WTC11 (cell line): ENCODE measurements at regions not wholly inside any gene's neighbourhood (a gene's known extent, or its start where the extent isn't known, plus 50 kb on each side); places are given as distances from the start of the nearest gene placed in this dataset.

Experiments used
- ATAC-seq: fragments of 200-7000 bp; cut with Tn5 transposase; 2 replicates; pipeline ENCODE4 v1.10.0; 2021; ENCODE audit warnings: mild to moderate bottlenecking, moderate library complexity
- CTCF ChIA-PET: fragments of 300-600 bp; sonication (Branson Sonifier 250); formaldehyde crosslinking; loops from one replicate; lab custom pipeline; 2021; ENCODE audit warnings: antibody characterized with exemption; lab: Charles Lee
- POLR2A ChIA-PET: fragments of 350-600 bp; sonication (Branson Sonifier 250); formaldehyde crosslinking; loops from one replicate; lab custom pipeline; 2021; ENCODE audit warnings: antibody characterized with exemption; lab: Charles Lee
- DNase-seq: peaks from one replicate; pipeline ENCODE4 v3.0.0; 2021; ENCODE audit warnings: low spot score
- H3K27ac Mint-ChIP-seq: 2 replicates; pipeline ENCODE4 v1.8.0; 2021; ENCODE audit warnings: mixed read lengths
- H3K27me3 Mint-ChIP-seq: 2 replicates; pipeline ENCODE4 v1.8.0; 2021; ENCODE audit warnings: low read depth, mild to moderate bottlenecking, moderate library complexity, mixed read lengths
- H3K36me3 Mint-ChIP-seq: 2 replicates; pipeline ENCODE4 v1.8.0; 2021; ENCODE audit warnings: mixed read lengths
- H3K4me1 Mint-ChIP-seq: 2 replicates; pipeline ENCODE4 v1.8.0; 2022; ENCODE audit warnings: mixed read lengths
- H3K4me3 Mint-ChIP-seq: 2 replicates; pipeline ENCODE4 v1.8.0; 2021; ENCODE audit warnings: mild to moderate bottlenecking, moderate library complexity, mixed read lengths
- H3K9me3 Mint-ChIP-seq: 2 replicates; pipeline ENCODE4 v1.8.0; 2021; ENCODE audit warnings: mixed read lengths
- CREB1 ChIP-seq: sonication (generic); formaldehyde crosslinking; IDR thresholded peaks from 2 replicates; pipeline ENCODE4 v1.8.0; 2023; ENCODE audit warnings: mild to moderate bottlenecking, missing genetic modification reagents
- FOXJ3 ChIP-seq: sonication (generic); formaldehyde crosslinking; IDR thresholded peaks from 2 replicates; pipeline ENCODE4 v1.9.0; 2021; ENCODE audit warnings: missing genetic modification reagents, mild to moderate bottlenecking, borderline replicate concordance
- MYBL2 ChIP-seq: sonication (generic); formaldehyde crosslinking; IDR thresholded peaks from 2 replicates; pipeline ENCODE4 v1.8.1; 2023; ENCODE audit warnings: mild to moderate bottlenecking, moderate library complexity, missing genetic modification reagents
- SMAD4 ChIP-seq: sonication (generic); formaldehyde crosslinking; IDR thresholded peaks from 2 replicates; pipeline ENCODE4 v1.8.0; 2022; ENCODE audit warnings: mild to moderate bottlenecking, missing genetic modification reagents
- SP1 ChIP-seq: sonication (generic); formaldehyde crosslinking; conservative IDR thresholded peaks from 2 replicates; pipeline ENCODE4 v1.8.1; 2022; ENCODE audit warnings: missing genetic modification reagents
- TCF7 ChIP-seq: sonication (generic); formaldehyde crosslinking; IDR thresholded peaks from 2 replicates; pipeline ENCODE4 v1.8.0; 2022; ENCODE audit warnings: mild to moderate bottlenecking, low read depth, missing genetic modification reagents, moderate library complexity
- ZNF671 ChIP-seq: fragments of 250-450 bp; sonication (Bioruptor Pico); IDR thresholded peaks from 2 replicates; pipeline ENCODE4 v1.8.0; 2021; ENCODE audit warnings: mild to moderate bottlenecking
- TF ChIP-seq, protein P1 (sequence below): fragments of 250-450 bp; sonication (Bioruptor Pico); IDR thresholded peaks from 2 replicates; pipeline ENCODE4 v1.9.0; 2021; ENCODE audit warnings: mild to moderate bottlenecking, borderline replicate concordance
- TF ChIP-seq, protein P2 (sequence below): sonication (generic); formaldehyde crosslinking; conservative IDR thresholded peaks from 2 replicates; pipeline ENCODE4 v1.8.1; 2023; ENCODE audit warnings: mild to moderate bottlenecking, low read depth, missing genetic modification reagents, moderate library complexity
- TF ChIP-seq, protein P3 (sequence below): fragments of 250-450 bp; sonication (Bioruptor Pico); IDR thresholded peaks from 2 replicates; pipeline ENCODE4 v1.8.0; 2021; ENCODE audit warnings: mild to moderate bottlenecking
- TF ChIP-seq, protein P4 (sequence below): sonication (generic); formaldehyde crosslinking; IDR thresholded peaks from 2 replicates; pipeline ENCODE4 v1.8.0; 2022; ENCODE audit warnings: missing genetic modification reagents
- TF ChIP-seq, protein P5 (sequence below): fragments of 250-450 bp; sonication (Bioruptor Pico); IDR thresholded peaks from 2 replicates; pipeline ENCODE4 v1.9.0; 2021; ENCODE audit warnings: moderate library complexity, mild to moderate bottlenecking, inconsistent platforms, borderline replicate concordance

DNA sequence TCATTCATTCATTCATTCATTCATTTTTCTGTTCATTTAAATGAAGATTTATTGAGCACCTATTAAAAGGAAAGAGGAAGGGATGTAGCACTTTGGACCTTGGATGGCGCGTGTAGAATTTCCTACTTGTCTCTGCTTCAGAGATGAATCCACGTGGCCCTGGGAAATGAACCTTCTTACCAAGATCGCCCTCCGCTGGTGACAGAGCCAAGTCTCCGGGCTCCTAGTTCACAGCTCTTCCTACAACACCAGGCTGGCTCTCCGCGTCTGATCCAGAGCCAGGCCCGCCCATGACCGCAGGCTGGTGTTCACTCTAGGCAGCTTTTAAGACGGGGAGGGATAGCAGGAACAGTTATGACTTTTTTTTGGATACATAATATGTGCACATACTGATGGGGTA, 70.9 kb upstream of the PIWIL1 start (continued):
- TF ChIP-seq, protein P1, sequence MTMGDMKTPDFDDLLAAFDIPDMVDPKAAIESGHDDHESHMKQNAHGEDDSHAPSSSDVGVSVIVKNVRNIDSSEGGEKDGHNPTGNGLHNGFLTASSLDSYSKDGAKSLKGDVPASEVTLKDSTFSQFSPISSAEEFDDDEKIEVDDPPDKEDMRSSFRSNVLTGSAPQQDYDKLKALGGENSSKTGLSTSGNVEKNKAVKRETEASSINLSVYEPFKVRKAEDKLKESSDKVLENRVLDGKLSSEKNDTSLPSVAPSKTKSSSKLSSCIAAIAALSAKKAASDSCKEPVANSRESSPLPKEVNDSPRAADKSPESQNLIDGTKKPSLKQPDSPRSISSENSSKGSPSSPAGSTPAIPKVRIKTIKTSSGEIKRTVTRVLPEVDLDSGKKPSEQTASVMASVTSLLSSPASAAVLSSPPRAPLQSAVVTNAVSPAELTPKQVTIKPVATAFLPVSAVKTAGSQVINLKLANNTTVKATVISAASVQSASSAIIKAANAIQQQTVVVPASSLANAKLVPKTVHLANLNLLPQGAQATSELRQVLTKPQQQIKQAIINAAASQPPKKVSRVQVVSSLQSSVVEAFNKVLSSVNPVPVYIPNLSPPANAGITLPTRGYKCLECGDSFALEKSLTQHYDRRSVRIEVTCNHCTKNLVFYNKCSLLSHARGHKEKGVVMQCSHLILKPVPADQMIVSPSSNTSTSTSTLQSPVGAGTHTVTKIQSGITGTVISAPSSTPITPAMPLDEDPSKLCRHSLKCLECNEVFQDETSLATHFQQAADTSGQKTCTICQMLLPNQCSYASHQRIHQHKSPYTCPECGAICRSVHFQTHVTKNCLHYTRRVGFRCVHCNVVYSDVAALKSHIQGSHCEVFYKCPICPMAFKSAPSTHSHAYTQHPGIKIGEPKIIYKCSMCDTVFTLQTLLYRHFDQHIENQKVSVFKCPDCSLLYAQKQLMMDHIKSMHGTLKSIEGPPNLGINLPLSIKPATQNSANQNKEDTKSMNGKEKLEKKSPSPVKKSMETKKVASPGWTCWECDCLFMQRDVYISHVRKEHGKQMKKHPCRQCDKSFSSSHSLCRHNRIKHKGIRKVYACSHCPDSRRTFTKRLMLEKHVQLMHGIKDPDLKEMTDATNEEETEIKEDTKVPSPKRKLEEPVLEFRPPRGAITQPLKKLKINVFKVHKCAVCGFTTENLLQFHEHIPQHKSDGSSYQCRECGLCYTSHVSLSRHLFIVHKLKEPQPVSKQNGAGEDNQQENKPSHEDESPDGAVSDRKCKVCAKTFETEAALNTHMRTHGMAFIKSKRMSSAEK (CRISPR knock-in tag): no peak
- TF ChIP-seq, all 79 proteins: peak for 0

DNA sequence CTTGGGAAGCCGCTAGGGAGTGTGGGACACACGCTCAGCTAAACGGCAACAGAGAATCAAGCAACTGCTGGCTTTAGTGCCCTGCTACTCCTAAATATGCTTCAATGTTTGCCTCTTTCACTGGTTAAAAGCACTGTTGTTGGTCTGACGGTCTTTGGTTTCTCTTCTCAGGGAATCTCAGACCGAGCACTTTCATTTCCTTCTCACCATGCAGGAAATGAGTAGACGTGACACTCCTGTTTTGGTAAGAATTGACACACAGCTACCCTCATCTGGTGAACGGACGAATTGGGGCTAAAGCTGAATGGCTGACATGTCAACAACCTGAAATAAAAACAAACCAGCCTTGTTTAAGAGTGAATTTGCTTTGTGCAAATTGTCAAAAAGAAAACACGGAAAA, 57.5 kb upstream of the PIWIL1 start:
- H3K4me1 Mint-ChIP-seq: no peaks in the 10 kb centered on the region
- peaks cover 13% of the 10 kb centered on the region for H3K27me3 Mint-ChIP-seq
- no peak overlapping the region for H3K27ac Mint-ChIP-seq
- peaks cover 46% of the 10 kb centered on the region for H3K36me3 Mint-ChIP-seq
- CTCF ChIA-PET: interaction anchor here (0.9 to 2.1 kb wide), 8 partner anchors 29 to 266 kb away, joined by 3 to 8 read pairs (median 4); no protein-coding TSS in a partner anchor
- no peak for DNase-seq
- ATAC-seq: no peak
- POLR2A ChIA-PET: interaction anchor here (0.7 kb wide), 1 partner anchor 85 kb away, joined by 3 read pairs; no protein-coding TSS in a partner anchor
- no peak overlapping the region for H3K4me3 Mint-ChIP-seq
- H3K9me3 Mint-ChIP-seq: peaks cover 59% of the 10 kb centered on the region
- TF ChIP-seq ZNF671 (no peak), SP1 (CRISPR knock-in tag) (no peak), SMAD4 (no peak), FOXJ3 (no peak), CREB1 (CRISPR knock-in tag) (no peak), TCF7 (CRISPR knock-in tag) (no peak), MYBL2 (CRISPR knock-in tag) (no peak)
- TF ChIP-seq, protein P2, sequence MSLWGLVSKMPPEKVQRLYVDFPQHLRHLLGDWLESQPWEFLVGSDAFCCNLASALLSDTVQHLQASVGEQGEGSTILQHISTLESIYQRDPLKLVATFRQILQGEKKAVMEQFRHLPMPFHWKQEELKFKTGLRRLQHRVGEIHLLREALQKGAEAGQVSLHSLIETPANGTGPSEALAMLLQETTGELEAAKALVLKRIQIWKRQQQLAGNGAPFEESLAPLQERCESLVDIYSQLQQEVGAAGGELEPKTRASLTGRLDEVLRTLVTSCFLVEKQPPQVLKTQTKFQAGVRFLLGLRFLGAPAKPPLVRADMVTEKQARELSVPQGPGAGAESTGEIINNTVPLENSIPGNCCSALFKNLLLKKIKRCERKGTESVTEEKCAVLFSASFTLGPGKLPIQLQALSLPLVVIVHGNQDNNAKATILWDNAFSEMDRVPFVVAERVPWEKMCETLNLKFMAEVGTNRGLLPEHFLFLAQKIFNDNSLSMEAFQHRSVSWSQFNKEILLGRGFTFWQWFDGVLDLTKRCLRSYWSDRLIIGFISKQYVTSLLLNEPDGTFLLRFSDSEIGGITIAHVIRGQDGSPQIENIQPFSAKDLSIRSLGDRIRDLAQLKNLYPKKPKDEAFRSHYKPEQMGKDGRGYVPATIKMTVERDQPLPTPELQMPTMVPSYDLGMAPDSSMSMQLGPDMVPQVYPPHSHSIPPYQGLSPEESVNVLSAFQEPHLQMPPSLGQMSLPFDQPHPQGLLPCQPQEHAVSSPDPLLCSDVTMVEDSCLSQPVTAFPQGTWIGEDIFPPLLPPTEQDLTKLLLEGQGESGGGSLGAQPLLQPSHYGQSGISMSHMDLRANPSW: no peak
- TF ChIP-seq, protein P3, sequence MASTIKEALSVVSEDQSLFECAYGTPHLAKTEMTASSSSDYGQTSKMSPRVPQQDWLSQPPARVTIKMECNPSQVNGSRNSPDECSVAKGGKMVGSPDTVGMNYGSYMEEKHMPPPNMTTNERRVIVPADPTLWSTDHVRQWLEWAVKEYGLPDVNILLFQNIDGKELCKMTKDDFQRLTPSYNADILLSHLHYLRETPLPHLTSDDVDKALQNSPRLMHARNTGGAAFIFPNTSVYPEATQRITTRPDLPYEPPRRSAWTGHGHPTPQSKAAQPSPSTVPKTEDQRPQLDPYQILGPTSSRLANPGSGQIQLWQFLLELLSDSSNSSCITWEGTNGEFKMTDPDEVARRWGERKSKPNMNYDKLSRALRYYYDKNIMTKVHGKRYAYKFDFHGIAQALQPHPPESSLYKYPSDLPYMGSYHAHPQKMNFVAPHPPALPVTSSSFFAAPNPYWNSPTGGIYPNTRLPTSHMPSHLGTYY (CRISPR knock-in tag): no peak
- TF ChIP-seq, protein P1 (CRISPR knock-in tag): no peak
- TF ChIP-seq, protein P4, sequence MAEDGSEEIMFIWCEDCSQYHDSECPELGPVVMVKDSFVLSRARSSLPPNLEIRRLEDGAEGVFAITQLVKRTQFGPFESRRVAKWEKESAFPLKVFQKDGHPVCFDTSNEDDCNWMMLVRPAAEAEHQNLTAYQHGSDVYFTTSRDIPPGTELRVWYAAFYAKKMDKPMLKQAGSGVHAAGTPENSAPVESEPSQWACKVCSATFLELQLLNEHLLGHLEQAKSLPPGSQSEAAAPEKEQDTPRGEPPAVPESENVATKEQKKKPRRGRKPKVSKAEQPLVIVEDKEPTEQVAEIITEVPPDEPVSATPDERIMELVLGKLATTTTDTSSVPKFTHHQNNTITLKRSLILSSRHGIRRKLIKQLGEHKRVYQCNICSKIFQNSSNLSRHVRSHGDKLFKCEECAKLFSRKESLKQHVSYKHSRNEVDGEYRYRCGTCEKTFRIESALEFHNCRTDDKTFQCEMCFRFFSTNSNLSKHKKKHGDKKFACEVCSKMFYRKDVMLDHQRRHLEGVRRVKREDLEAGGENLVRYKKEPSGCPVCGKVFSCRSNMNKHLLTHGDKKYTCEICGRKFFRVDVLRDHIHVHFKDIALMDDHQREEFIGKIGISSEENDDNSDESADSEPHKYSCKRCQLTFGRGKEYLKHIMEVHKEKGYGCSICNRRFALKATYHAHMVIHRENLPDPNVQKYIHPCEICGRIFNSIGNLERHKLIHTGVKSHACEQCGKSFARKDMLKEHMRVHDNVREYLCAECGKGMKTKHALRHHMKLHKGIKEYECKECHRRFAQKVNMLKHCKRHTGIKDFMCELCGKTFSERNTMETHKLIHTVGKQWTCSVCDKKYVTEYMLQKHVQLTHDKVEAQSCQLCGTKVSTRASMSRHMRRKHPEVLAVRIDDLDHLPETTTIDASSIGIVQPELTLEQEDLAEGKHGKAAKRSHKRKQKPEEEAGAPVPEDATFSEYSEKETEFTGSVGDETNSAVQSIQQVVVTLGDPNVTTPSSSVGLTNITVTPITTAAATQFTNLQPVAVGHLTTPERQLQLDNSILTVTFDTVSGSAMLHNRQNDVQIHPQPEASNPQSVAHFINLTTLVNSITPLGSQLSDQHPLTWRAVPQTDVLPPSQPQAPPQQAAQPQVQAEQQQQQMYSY (CRISPR knock-in tag): no peak
- TF ChIP-seq, protein P5, sequence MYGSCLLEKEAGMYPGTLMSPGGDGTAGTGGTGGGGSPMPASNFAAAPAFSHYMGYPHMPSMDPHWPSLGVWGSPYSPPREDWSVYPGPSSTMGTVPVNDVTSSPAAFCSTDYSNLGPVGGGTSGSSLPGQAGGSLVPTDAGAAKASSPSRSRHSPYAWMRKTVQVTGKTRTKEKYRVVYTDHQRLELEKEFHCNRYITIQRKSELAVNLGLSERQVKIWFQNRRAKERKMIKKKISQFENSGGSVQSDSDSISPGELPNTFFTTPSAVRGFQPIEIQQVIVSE (CRISPR knock-in tag): no peak
